Ishikawa (cell line): ENCODE measurements at regions not wholly inside any gene's neighbourhood (a gene's known extent, or its start where the extent isn't known, plus 50 kb on each side); places are given as distances from the start of the nearest gene placed in this dataset.

Experiments
- CEBPB ChIP-seq: IDR thresholded peaks from 2 replicates; pipeline ENCODE4 v1.6.1; 2012
- CREB1 ChIP-seq: IDR thresholded peaks from 2 replicates; pipeline ENCODE4 v1.6.1; 2012; ENCODE audit warnings: low read depth
- EGR1 ChIP-seq: IDR thresholded peaks from 2 replicates; pipeline ENCODE4 v1.6.1; 2012
- EP300 ChIP-seq: IDR thresholded peaks from 2 replicates; pipeline ENCODE4 v1.6.1; 2012; ENCODE audit warnings: borderline replicate concordance
- FOXM1 ChIP-seq: IDR thresholded peaks from 2 replicates; pipeline ENCODE4 v1.6.1; 2012; ENCODE audit warnings: low read depth, borderline replicate concordance
- MAX ChIP-seq: IDR thresholded peaks from 2 replicates; pipeline ENCODE4 v1.6.1; 2012
- NFIC ChIP-seq: IDR thresholded peaks from 2 replicates; pipeline ENCODE4 v1.6.1; 2012
- RAD21 ChIP-seq: IDR thresholded peaks from 2 replicates; pipeline ENCODE4 v1.6.1; 2012; ENCODE audit warnings: low read depth
- REST ChIP-seq: IDR thresholded peaks from 2 replicates; pipeline ENCODE4 v1.6.1; 2012; ENCODE audit warnings: low read depth, mild to moderate bottlenecking
- TAF1 ChIP-seq: IDR thresholded peaks from 2 replicates; pipeline ENCODE4 v1.6.1; 2012; ENCODE audit warnings: low read depth, mild to moderate bottlenecking
- TCF12 ChIP-seq: IDR thresholded peaks from 2 replicates; pipeline ENCODE4 v1.6.1; 2012; ENCODE audit warnings: low read depth
- TEAD4 ChIP-seq: IDR thresholded peaks from 2 replicates; pipeline ENCODE4 v1.6.1; 2012
- USF1 ChIP-seq: IDR thresholded peaks from 2 replicates; pipeline ENCODE4 v1.6.1; 2012
- YY1 ChIP-seq: IDR thresholded peaks from 2 replicates; pipeline ENCODE4 v1.6.1; 2012; ENCODE audit warnings: low read depth
- ZBTB7A ChIP-seq: IDR thresholded peaks from 2 replicates; pipeline ENCODE4 v1.6.1; 2012; ENCODE audit warnings: low read depth

- no peak for TF ChIP-seq TEAD4
- TF ChIP-seq TCF12, result no peak
- no peak for TF ChIP-seq REST
- TF ChIP-seq TAF1, result no peak
- TF ChIP-seq FOXM1, result no peak
- no peak for TF ChIP-seq USF1
- TF ChIP-seq CEBPB, result no peak
Observed at GRCh38 chr1:78799926-78800325, 150.3 kb downstream of the IFI44 start.

- TF ChIP-seq EGR1 (no peak), ZBTB7A (no peak), FOXM1 (no peak), MAX (no peak), USF1 (no peak), TAF1 (no peak), CREB1 (no peak), YY1 (no peak), REST (no peak), EP300 (no peak), TCF12 (no peak), CEBPB (no peak), RAD21 (no peak), NFIC (no peak), TEAD4 (no peak)
Observed at GRCh38 chr1:78814176-78814575, 164.5 kb downstream of the IFI44 start.

GRCh38 chr1:78825561-78825960 lies 175.9 kb downstream of the IFI44 start:
- no peak for TF ChIP-seq TCF12
- no peak for TF ChIP-seq ZBTB7A
- no peak for TF ChIP-seq RAD21
- no peak for TF ChIP-seq CREB1
- no peak for TF ChIP-seq CEBPB
- TF ChIP-seq FOXM1, result no peak

GRCh38 chr1:78829644-78830043 lies 176.9 kb downstream of the ADGRL4 start:
- TF ChIP-seq NFIC (no peak), FOXM1 (no peak), TEAD4 (no peak), TCF12 (no peak), EGR1 (no peak), CEBPB (no peak), YY1 (no peak), ZBTB7A (no peak), CREB1 (no peak), MAX (no peak), USF1 (no peak), REST (no peak), RAD21 (no peak), TAF1 (no peak), EP300 (no peak)
